Suprapubic skin (tissue), 3 donors: ENCODE measurements at regions not wholly inside any gene's neighbourhood (a gene's known extent, or its start where the extent isn't known, plus 50 kb on each side); places are given as distances from the start of the nearest gene placed in this dataset.

Experiments
- EP300 ChIP-seq: sonication (generic); formaldehyde crosslinking; IDR thresholded peaks from one replicate; pipeline ENCODE4 v1.6.1; 2017; ENCODE audit warnings: antibody characterized with exemption
- POLR2A ChIP-seq, 2 donors: fragments of 450-650 bp; IDR thresholded peaks; one replicate each; pipeline ENCODE4 v1.6.1; 2017; ENCODE audit warnings: antibody characterized with exemption in 2 of 2, mild to moderate bottlenecking in 2 of 2, moderate library complexity in 2 of 2
- TF ChIP-seq, protein P1 (sequence below), 2 donors: fragments of 200-600 bp in 1 of 2; fragments of 450-650 bp in 1 of 2; sonication (generic) in 1 of 2; IDR thresholded peaks; one replicate each; pipeline ENCODE4 v1.5.1; 2016 to 2019; ENCODE audit warnings: antibody characterized with exemption in 2 of 2, mild to moderate bottlenecking in 1 of 2, moderate library complexity in 1 of 2

GRCh38 chr7:142542105-142542504 lies 207.2 kb upstream of the PRSS1 start:
- TF ChIP-seq, protein P1, sequence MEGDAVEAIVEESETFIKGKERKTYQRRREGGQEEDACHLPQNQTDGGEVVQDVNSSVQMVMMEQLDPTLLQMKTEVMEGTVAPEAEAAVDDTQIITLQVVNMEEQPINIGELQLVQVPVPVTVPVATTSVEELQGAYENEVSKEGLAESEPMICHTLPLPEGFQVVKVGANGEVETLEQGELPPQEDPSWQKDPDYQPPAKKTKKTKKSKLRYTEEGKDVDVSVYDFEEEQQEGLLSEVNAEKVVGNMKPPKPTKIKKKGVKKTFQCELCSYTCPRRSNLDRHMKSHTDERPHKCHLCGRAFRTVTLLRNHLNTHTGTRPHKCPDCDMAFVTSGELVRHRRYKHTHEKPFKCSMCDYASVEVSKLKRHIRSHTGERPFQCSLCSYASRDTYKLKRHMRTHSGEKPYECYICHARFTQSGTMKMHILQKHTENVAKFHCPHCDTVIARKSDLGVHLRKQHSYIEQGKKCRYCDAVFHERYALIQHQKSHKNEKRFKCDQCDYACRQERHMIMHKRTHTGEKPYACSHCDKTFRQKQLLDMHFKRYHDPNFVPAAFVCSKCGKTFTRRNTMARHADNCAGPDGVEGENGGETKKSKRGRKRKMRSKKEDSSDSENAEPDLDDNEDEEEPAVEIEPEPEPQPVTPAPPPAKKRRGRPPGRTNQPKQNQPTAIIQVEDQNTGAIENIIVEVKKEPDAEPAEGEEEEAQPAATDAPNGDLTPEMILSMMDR (IDR thresholded peaks at IDR 0.05), result no peak
- TF ChIP-seq POLR2A (IDR thresholded peaks at IDR 0.05) (no peak), EP300 (no peak)
